ENCODE measurements at regions not wholly inside any gene's neighbourhood (a gene's known extent, or its start where the extent isn't known, plus 50 kb on each side); places are given as distances from the start of the nearest gene placed in this dataset.

DNA sequence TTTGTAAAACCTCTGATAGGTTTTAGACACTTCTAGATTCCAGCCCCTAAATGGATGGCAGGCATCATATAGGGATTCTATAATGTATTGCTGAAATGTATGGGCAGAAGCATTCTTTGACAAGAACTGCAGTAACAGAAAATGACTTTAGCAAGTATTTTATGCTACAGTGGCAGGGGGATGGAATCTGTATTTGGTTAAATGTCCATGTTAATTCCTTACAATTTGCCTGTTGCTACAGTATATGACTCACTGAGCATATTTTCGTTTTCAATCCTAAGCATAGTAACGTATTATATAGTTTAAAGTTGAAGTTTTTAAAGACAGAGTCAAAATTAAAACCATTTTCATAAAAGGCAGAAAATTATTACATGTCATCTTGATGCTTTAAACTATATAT lies 150.1 kb downstream of the MEX3B start:
- TF ChIP-seq, protein P1, sequence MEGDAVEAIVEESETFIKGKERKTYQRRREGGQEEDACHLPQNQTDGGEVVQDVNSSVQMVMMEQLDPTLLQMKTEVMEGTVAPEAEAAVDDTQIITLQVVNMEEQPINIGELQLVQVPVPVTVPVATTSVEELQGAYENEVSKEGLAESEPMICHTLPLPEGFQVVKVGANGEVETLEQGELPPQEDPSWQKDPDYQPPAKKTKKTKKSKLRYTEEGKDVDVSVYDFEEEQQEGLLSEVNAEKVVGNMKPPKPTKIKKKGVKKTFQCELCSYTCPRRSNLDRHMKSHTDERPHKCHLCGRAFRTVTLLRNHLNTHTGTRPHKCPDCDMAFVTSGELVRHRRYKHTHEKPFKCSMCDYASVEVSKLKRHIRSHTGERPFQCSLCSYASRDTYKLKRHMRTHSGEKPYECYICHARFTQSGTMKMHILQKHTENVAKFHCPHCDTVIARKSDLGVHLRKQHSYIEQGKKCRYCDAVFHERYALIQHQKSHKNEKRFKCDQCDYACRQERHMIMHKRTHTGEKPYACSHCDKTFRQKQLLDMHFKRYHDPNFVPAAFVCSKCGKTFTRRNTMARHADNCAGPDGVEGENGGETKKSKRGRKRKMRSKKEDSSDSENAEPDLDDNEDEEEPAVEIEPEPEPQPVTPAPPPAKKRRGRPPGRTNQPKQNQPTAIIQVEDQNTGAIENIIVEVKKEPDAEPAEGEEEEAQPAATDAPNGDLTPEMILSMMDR (conservative IDR thresholded peaks at IDR 0.05 in 1 of 2, IDR thresholded peaks at IDR 0.05 in 1 of 2; ENCODE audit: extremely low read depth in 1 of 2, insufficient read depth in 1 of 2, low read depth in 1 of 2, low read length in 2 of 2): no peak
- no peak for TF ChIP-seq EZH2 (IDR thresholded peaks at IDR 0.05; ENCODE audit: borderline replicate concordance, low read length)
